ENCODE measurements at regions not wholly inside any gene's neighbourhood (a gene's known extent, or its start where the extent isn't known, plus 50 kb on each side); places are given as distances from the start of the nearest gene placed in this dataset.

GRCh38 chr11:19380375-19380774, 139.6 kb upstream of the E2F8 start:
- ChIA-PET CTCF (interaction anchor here (1.3 kb wide), 1 partner anchor 17 kb away, joined by 3 read pairs; no protein-coding TSS in a partner anchor), POLR2A (ENCODE audit: unreplicated experiment) (no interaction called here)
- peak; percentile 50; the same call in 1 of the 2 replicates for TF ChIP-seq MXI1 (IDR thresholded peaks at IDR 0.05; ENCODE audit: borderline replicate concordance, low read depth, low read length)
- 0 out of 2 replicates have a peak, but pooled peaks have one; percentile 12 for TF ChIP-seq BHLHE40 (IDR thresholded peaks at IDR 0.05; ENCODE audit: low read depth, low read length)
- TF ChIP-seq FOS (IDR thresholded peaks at IDR 0.05; ENCODE audit: low read depth, low read length): peak; percentile 80
- no peak for TF ChIP-seq CEBPB (IDR thresholded peaks at IDR 0.05; ENCODE audit: low read depth, low read length)
- no peak for TF ChIP-seq RFX5 (IDR thresholded peaks at IDR 0.05; ENCODE audit: low read depth, low read length)
- no peak for TF ChIP-seq CHD1 (IDR thresholded peaks at IDR 0.05; ENCODE audit: low read depth, low read length)
- TF ChIP-seq NFE2L2 (IDR thresholded peaks at IDR 0.05; ENCODE audit: low read depth, low read length): peak; percentile 73
- no peak for TF ChIP-seq RAD21 (IDR thresholded peaks at IDR 0.05; ENCODE audit: low read length)
- TF ChIP-seq USF2 (IDR thresholded peaks at IDR 0.05; ENCODE audit: low read depth, low read length): no peak; the same call in 1 of the 2 replicates
- TF ChIP-seq CTCF (conservative IDR thresholded peaks at IDR 0.05; ENCODE audit: low read depth, low read length): no peak
- TF ChIP-seq POLR2A (IDR thresholded peaks at IDR 0.05; ENCODE audit: low read depth, low read length): no peak
- TF ChIP-seq MAFK (IDR thresholded peaks at IDR 0.05; ENCODE audit: low read depth, low read length): peak; percentile 38; the same call in 1 of the 2 replicates
- H4K20me1 ChIP-seq (ENCODE audit: insufficient read depth, low read length): no peaks in the 10 kb centered on the region
- peak; percentile 97 for DNase-seq
- no peaks in the 10 kb centered on the region for H3K27me3 ChIP-seq (ENCODE audit: control insufficient read depth, insufficient read depth, low read length)
- H3K27ac ChIP-seq (ENCODE audit: insufficient read depth, low read length): no peak overlapping the region; the same call in 1 of the 2 replicates
- H4K91ac ChIP-seq (ENCODE audit: insufficient read depth, low read depth, low read length): peak overlapping the region; percentile 87
- ATAC-seq (ENCODE audit: low read depth): peak; percentile 90
- H3K36me3 ChIP-seq (ENCODE audit: control insufficient read depth, insufficient read depth, low read length): no peaks in the 10 kb centered on the region
- H2AK9ac ChIP-seq (replicated peaks; ENCODE audit: low read depth, low read length, poor library complexity): peak overlapping the region; percentile 55
- intact Hi-C loops (cut with micrococcal nuclease): no loop called here
- peak overlapping the region; percentile 51 for H2BK5ac ChIP-seq (ENCODE audit: low read depth, low read length, poor library complexity, severe bottlenecking)
- H2AK5ac ChIP-seq (ENCODE audit: low read depth, low read length): peak overlapping the region; percentile 38
- H3K9me3 ChIP-seq (ENCODE audit: control insufficient read depth, insufficient read depth, low read length): no peaks in the 10 kb centered on the region
- peak overlapping the region; percentile 71 for H2BK20ac ChIP-seq (ENCODE audit: low read depth, low read length)
- peak overlapping the region; percentile 47 for H3K14ac ChIP-seq (replicated peaks; ENCODE audit: low read depth, low read length)
- H3K9ac ChIP-seq (ENCODE audit: low read depth, low read length): no peak overlapping the region
- peak overlapping the region; percentile 62 for H3K4ac ChIP-seq (ENCODE audit: low read depth, low read length)
- no peak overlapping the region for H3K4me2 ChIP-seq (ENCODE audit: low read depth, low read length)
- no peaks in the 10 kb centered on the region for H3K79me1 ChIP-seq (ENCODE audit: low read depth in 1 of 2, low read length in 2 of 2)
- H3K4me3 ChIP-seq (ENCODE audit: insufficient read depth, low read depth, low read length): no peak overlapping the region
- peak overlapping the region; percentile 79 for H2BK120ac ChIP-seq (ENCODE audit: low read depth, low read length)
- dilution Hi-C loops (cut with HindIII; ENCODE audit: low sequenced_read_pairs, unreplicated experiment): no loop called here
- in situ Hi-C loops (cut with MboI; ENCODE audit: low sequenced_read_pairs): no loop called here
- peak overlapping the region; percentile 41; the same call in 1 of the 2 replicates for H3K18ac ChIP-seq (ENCODE audit: low read depth, low read length)
- H3K56ac ChIP-seq (ENCODE audit: extremely low read depth, insufficient read depth, low read length): 0 out of 2 replicates have a peak overlapping the region, but pooled peaks have one; percentile 13
- WGBS, 2 experiments (ENCODE audit: extremely low coverage in 2 of 2, insufficient read length in 1 of 2): no CpG with 5 or more reads among the region's 2 CpGs
- H3K4me1 ChIP-seq (ENCODE audit: control insufficient read depth, insufficient read depth, low read length): peaks cover 6% of the 10 kb centered on the region; the same call in 1 of the 2 replicates
- H3K9me1 ChIP-seq (ENCODE audit: insufficient read depth, low read length): peaks cover 9% of the 10 kb centered on the region; the same call in 1 of the 2 replicates
- BruUV-seq (replicated peaks): no TSS peak
- H2AFZ ChIP-seq (replicated peaks; ENCODE audit: low read length, poor library complexity): peak overlapping the region; percentile 69
- H4K8ac ChIP-seq (ENCODE audit: low read depth in 2 of 2, low read length in 2 of 2): peak overlapping the region; percentile 0 to 80
- 0 out of 2 replicates have a peak overlapping the region, but pooled peaks have one; percentile 8 for H3K23ac ChIP-seq (ENCODE audit: low read depth, low read length)
- H4K5ac ChIP-seq (ENCODE audit: low read depth, low read length): peak overlapping the region; percentile 56; the same call in 1 of the 2 replicates
- H2BK15ac ChIP-seq (ENCODE audit: low read depth, low read length): peak overlapping the region; percentile 82
